K562 (cell line): ENCODE measurements at regions not wholly inside any gene's neighbourhood (a gene's known extent, or its start where the extent isn't known, plus 50 kb on each side); places are given as distances from the start of the nearest gene placed in this dataset.

Source experiments
- ATAC-seq: fragments of 200-7000 bp; cut with Tn5 transposase; 3 replicates; pipeline ENCODE4 v1.9.1; 2020; ENCODE audit warnings: moderate library complexity
- BruUV-seq: library from RNA; stranded (reverse); fragments of 400-500 nt; replicated peaks from 2 replicates; lab custom pipeline; 2021; lab: Mats Ljungman, UMichigan
- CTCF ChIA-PET: fragments of 300-600 bp; formaldehyde crosslinking; extraction: SDS; loops from one replicate; lab custom pipeline; 2021; ENCODE audit warnings: low intra/inter-chr PET ratio; lab: Yijun Ruan, JAX
- POLR2A ChIA-PET: fragments of 300-600, 350-650 bp; sonication (Branson Sonifier 250); formaldehyde crosslinking; extraction: SDS; loops from one replicate; lab custom pipeline; 2021; ENCODE audit warnings: antibody characterized with exemption, inconsistent platforms; lab: Yijun Ruan, JAX
- DNase-seq, 4 experiments: peaks; one replicate each; pipeline versions ENCODE4 v3.0.0 to v3.0.0-alpha.2; 2011 to 2018; ENCODE audit warnings: low spot score in 3 of 4, mixed read lengths in 3 of 4; ENCODE audit errors: extremely low read depth in 1 of 4
- FAIRE-seq: peaks from 2 replicates; lab custom pipeline; 2011; peaks lifted over from hg19 to GRCh38; lab: Jason Lieb, UNC
- H2AFZ ChIP-seq: 2 replicates; pipeline ENCODE4 v1.6.0; 2011; ENCODE audit warnings: low read depth, low read length, control low read depth, inconsistent platforms
- H3K27ac ChIP-seq: fragments of 200-600 bp; 3 replicates; pipeline ENCODE4 v1.8.0; 2011; ENCODE audit warnings: low read depth, mild to moderate bottlenecking, control low read depth, inconsistent platforms, low read length, moderate library complexity, mixed read lengths; ENCODE audit errors: extremely low read depth
- H3K27me3 ChIP-seq, 2 experiments: fragments of 300-600 bp in 1 of 2; 2 replicates in 1 of 2; 3 replicates in 1 of 2; pipeline versions ENCODE4 v1.6.0 to v1.8.0; 2011; ENCODE audit warnings: inconsistent platforms in 2 of 2, low read length in 2 of 2, mild to moderate bottlenecking in 1 of 2, mixed read lengths in 1 of 2, moderate library complexity in 1 of 2; ENCODE audit not compliant: control insufficient read depth in 2 of 2, insufficient read depth in 2 of 2
- H3K36me3 ChIP-seq: fragments of 300-600 bp; 3 replicates; pipeline ENCODE4 v1.8.0; 2011; ENCODE audit warnings: mild to moderate bottlenecking, low read length, inconsistent platforms; ENCODE audit not compliant: control insufficient read depth, insufficient read depth
- H3K4me1 ChIP-seq, 2 experiments: fragments of 200-600 bp in 1 of 2; replicated peaks in 1 of 2; 2 replicates in 1 of 2; 3 replicates in 1 of 2; pipeline versions ENCODE4 v1.5.1 to v1.8.0; 2011; ENCODE audit warnings: inconsistent platforms in 2 of 2, low read length in 2 of 2, mild to moderate bottlenecking in 1 of 2, mixed read lengths in 1 of 2, moderate library complexity in 1 of 2; ENCODE audit not compliant: control insufficient read depth in 2 of 2, insufficient read depth in 2 of 2
- H3K4me2 ChIP-seq: 2 replicates; pipeline ENCODE4 v1.6.1; 2011; ENCODE audit warnings: low read length, control low read depth, inconsistent platforms, mixed read lengths; ENCODE audit not compliant: insufficient read depth
- H3K4me3 ChIP-seq: fragments of 200-600 bp; sonication (generic), shearing (Covaris generic); 2 replicates; pipeline ENCODE4 v1.5.1; 2016; ENCODE audit warnings: control low read depth, inconsistent platforms
- H3K79me2 ChIP-seq: fragments of 200-600 bp; 3 replicates; pipeline ENCODE4 v1.8.0; 2011; ENCODE audit warnings: low read length, inconsistent platforms; ENCODE audit not compliant: control insufficient read depth, insufficient read depth
- H3K9ac ChIP-seq, 2 experiments: 2 replicates each; pipeline versions ENCODE4 v1.6.0 to v1.6.1; 2011; ENCODE audit warnings: low read depth in 2 of 2, low read length in 2 of 2, control low read depth in 1 of 2, inconsistent platforms in 1 of 2, mild to moderate bottlenecking in 1 of 2, mixed read lengths in 1 of 2; ENCODE audit not compliant: insufficient read depth in 1 of 2
- H3K9me1 ChIP-seq: one replicate; pipeline ENCODE4 v1.6.0; 2011; ENCODE audit warnings: inconsistent platforms, mild to moderate bottlenecking, low read length, moderate library complexity; ENCODE audit not compliant: control insufficient read depth, insufficient read depth
- H3K9me3 ChIP-seq: replicated peaks from 2 replicates; pipeline ENCODE4 v1.5.1; 2011; ENCODE audit warnings: low read depth, low read length, inconsistent platforms; ENCODE audit not compliant: control insufficient read depth, insufficient read depth
- H4K20me1 ChIP-seq: replicated peaks from 2 replicates; pipeline ENCODE4 v1.6.1; 2011; ENCODE audit warnings: low read length, inconsistent platforms, mixed read lengths; ENCODE audit not compliant: control insufficient read depth, insufficient read depth
- CBFA2T2 ChIP-seq: fragments of 450-650 bp; conservative IDR thresholded peaks from 2 replicates; pipeline ENCODE4 v1.6.1; 2017; ENCODE audit warnings: mild to moderate bottlenecking
- DACH1 ChIP-seq: fragments of 450-650 bp; IDR thresholded peaks from 2 replicates; pipeline ENCODE4 v1.6.1; 2018; ENCODE audit not compliant: partially characterized antibody
- IRF1 ChIP-seq: sonication (generic); formaldehyde crosslinking; IDR thresholded peaks from 2 replicates; pipeline ENCODE4 v1.8.0; 2022; ENCODE audit warnings: missing genetic modification reagents, mild to moderate bottlenecking, borderline replicate concordance
- ZFP36 ChIP-seq: fragments of 150-350 bp; IDR thresholded peaks from 2 replicates; pipeline ENCODE4 v1.6.1; 2018; ENCODE audit warnings: low read length, low read depth; ENCODE audit not compliant: partially characterized antibody
- ZNF280A ChIP-seq: fragments of 450-650 bp; IDR thresholded peaks from 2 replicates; pipeline ENCODE4 v1.6.1; 2018; ENCODE audit warnings: mild to moderate bottlenecking, low read depth; ENCODE audit not compliant: partially characterized antibody
- WGBS: fragments of 100-300 bp; shearing (Covaris generic); methylation state at CpG from one replicate; pipeline ENCODE4 v1.1.6; 2016; ENCODE audit warnings: low coverage, mixed read lengths; ENCODE audit not compliant: insufficient coverage; ENCODE audit errors: missing lambda C conversion rate; 5-methylcytosine and 5-hydroxymethylcytosine counted together
- in situ Hi-C: fragments of 300-500 bp; cut with MboI; formaldehyde crosslinking; loops from 4 replicates; pipeline ENCODE4 v1.15.0; 2018; ENCODE audit warnings: inconsistent platforms, mixed read lengths
- intact Hi-C: fragments of 100-400 bp; cut with micrococcal nuclease; formaldehyde crosslinking; loops from 2 replicates; pipeline ENCODE4 v1.14.2; 2022

GRCh38 chr3:53401154-53401553 lies 53.8 kb upstream of the DCP1A start:
- no peak for FAIRE-seq
- intact Hi-C loops: no loop called here
- no peak overlapping the region for H3K27ac ChIP-seq
- H3K9ac ChIP-seq: no peak overlapping the region
- ATAC-seq: no peak
- no peaks in the 10 kb centered on the region for H3K4me1 ChIP-seq
- in situ Hi-C loops: no loop called here
- WGBS: 0% methylated on average over 1 of the region's 1 CpG
- H3K4me3 ChIP-seq: no peak overlapping the region
- BruUV-seq: no TSS peak
- POLR2A ChIA-PET: no interaction called here
- no peaks in the 10 kb centered on the region for H3K36me3 ChIP-seq
- CTCF ChIA-PET: no interaction called here
- no peaks in the 10 kb centered on the region for H3K9me1 ChIP-seq
- no peaks in the 10 kb centered on the region for H4K20me1 ChIP-seq
- no peaks in the 10 kb centered on the region for H3K9me3 ChIP-seq
- H3K79me2 ChIP-seq: no peaks in the 10 kb centered on the region
- no peak overlapping the region for H3K4me2 ChIP-seq
- peaks cover 0 to 4% of the 10 kb centered on the region in 2 experiments; a peak in 2 of 5 replicates for H3K27me3 ChIP-seq
- no peak overlapping the region for H2AFZ ChIP-seq
- no peak for TF ChIP-seq ZFP36
- TF ChIP-seq ZNF280A: no peak
- TF ChIP-seq IRF1 (CRISPR knock-in tag): no peak
- no peak for TF ChIP-seq CBFA2T2
- TF ChIP-seq DACH1: no peak
- DNase-seq: no peak
